Embryonic facial prominence (tissue), 1 donor: ENCODE measurements at regions not wholly inside any gene's neighbourhood (a gene's known extent, or its start where the extent isn't known, plus 50 kb on each side); places are given as distances from the start of the nearest gene placed in this dataset.

ENCODE experiments used
- DNase-seq: peaks from one replicate; pipeline ENCODE4 v3.0.0-alpha.2; 2016; ENCODE audit errors: extremely low spot score

GRCh38 chr12:93243689-93244513 is 133.8 kb upstream of the NUDT4 start:
- no peak for DNase-seq

DNA sequence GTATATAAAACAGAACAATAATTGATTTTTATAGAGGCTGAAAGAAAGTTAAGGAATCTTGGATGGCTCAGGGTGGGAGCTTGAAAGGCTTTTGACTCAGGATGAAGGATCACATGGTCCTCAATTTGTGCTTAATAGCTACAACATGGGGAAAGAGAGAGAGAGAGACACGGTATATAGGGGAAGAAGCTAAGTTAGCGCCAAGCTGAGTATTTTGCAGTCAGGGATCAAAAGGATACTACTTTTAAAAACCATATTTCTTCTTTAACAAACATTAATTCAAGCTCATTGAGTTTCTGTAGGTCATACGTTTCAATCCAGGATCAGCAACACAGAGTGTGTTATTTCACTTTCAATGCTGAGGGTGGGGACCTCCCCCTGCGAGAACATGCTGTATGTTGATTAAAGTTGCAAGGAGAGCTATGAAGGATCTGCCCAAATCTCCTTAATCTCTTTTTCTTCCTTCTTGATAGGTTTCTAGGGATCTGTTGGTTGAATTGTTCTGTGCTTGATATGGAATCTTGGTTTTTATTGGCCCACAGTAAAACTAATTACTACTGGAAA is 133.1 kb upstream of the NUDT4 start:
- DNase-seq = no peak

DNA sequence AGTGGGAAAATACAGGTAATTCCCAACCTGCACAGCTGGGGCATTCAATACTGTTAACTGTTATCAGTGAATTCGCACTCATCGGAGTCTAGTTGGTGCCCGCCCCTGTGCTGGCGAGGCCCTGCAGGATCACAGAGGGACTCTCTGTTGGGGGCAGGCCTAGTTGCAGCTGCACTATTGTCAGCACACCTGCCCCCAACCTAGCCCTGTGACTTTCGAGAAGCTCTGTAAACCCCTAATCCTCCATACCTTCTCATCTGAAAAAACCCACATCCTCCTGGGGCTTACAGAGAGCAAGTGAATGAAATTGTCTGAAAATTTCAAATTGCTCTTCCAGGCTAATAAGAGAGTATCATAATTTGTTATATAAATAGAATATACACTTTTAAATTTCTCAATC is 132.2 kb upstream of the NUDT4 start:
- DNase-seq = no peak

GRCh38 chr12:93247313-93247991 is 130.3 kb upstream of the NUDT4 start:
- no peak for DNase-seq

DNA sequence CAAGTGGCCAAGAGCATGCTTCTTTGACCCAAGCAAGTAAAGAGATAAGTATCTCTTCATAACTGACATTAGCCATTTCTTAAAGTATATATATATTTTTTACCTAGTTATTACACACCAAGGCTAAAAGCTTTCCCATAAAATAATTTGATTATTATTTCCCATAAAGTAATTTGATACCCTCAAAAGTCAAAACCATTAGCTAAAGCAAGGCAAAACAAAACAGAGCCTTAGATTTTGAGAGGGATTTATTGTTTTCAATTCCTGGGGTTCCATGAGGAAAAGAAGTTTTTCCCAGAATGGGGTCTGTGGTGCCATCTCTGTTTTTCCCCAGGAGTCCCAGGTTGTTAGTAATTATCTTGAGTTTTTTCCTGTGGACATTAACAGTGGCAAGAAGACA is 125.5 kb upstream of the NUDT4 start:
- no peak for DNase-seq

GRCh38 chr12:93254911-93255310 is 122.8 kb upstream of the NUDT4 start:
- no peak for DNase-seq

- DNase-seq = no peak
Observed at GRCh38 chr12:93256256-93256969, 121.3 kb upstream of the NUDT4 start.

- no peak for DNase-seq
Observed at GRCh38 chr12:93261505-93262094, 116.1 kb upstream of the NUDT4 start.

DNA sequence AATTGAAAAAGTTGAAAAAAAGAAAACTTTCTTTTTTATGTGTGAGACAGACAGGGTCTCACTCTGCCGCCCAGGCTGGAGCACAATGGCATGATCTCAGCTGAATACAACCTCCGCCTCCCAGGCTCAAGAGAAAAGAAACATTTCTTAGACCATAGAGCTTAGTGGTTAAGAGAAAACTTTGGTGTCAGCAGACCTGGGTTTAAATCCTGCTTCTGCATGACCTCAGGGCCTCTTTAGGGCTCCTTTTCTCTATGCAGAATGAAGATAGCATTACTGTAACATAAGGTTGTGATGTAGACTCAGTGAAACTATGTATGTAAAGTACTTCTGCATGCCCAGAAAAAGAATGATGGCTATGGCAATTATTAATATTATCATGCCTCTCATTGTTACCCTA is 104.7 kb upstream of the NUDT4 start:
- DNase-seq = no peak

DNA sequence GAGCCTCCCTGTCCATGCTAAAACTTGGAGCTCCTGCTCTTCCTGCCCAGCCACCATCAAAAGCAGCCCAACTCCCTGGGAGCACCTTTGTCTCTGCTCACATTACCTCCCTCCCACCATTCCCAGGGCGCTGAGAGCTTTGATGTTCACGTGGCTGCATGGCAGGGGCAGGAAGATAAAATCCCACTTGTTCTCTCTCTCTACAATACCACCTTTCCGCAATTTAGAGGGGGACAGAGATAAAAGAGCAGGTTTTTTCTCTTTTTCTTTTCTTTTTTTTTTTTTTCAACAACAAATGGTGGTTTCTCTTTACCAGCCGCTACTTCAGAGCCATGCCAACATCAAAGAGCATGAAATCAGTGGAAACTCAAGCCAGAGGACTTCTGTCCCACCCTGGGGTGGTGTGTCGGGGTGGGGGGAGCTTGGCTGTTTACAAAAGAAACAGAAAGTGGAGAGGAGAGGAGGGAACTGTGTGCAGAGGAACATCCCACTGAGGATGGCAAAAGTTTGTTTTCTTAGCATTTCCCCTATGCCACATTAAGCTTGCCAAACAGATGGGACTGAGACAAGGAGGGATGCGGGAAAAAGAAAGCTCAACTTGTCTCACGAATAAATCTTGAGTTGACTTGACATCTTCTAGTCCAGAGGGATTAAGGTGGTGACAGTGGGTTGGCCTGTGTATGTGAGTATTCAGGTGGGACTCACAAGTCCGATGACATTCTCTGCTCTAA is 103.7 kb upstream of the NUDT4 start:
- no peak for DNase-seq

DNA sequence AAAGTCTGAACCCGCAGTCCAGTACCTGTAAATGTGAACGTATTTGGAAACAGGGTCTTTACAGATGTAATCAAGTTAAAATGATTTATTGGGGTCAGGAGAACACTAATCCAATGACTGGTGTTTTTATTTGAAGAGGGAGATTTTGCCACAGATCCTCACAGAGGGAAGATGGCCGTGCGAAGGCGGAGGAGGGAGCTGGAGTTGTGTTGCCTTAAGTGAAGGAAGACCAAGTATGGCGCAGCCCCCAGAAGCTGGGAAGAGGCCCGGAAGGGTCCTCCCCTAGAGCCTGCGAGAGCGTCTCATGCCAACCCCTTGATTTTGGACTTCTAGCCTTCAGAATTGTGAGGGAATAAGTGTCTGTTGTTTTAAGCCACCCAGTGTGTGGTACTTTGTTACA is 102.8 kb upstream of the NUDT4 start:
- DNase-seq = no peak

GRCh38 chr12:93275589-93275988 is 102.1 kb upstream of the NUDT4 start:
- DNase-seq = no peak

- DNase-seq = no peak
Observed at GRCh38 chr12:93279565-93280412, 97.9 kb upstream of the NUDT4 start.

DNA sequence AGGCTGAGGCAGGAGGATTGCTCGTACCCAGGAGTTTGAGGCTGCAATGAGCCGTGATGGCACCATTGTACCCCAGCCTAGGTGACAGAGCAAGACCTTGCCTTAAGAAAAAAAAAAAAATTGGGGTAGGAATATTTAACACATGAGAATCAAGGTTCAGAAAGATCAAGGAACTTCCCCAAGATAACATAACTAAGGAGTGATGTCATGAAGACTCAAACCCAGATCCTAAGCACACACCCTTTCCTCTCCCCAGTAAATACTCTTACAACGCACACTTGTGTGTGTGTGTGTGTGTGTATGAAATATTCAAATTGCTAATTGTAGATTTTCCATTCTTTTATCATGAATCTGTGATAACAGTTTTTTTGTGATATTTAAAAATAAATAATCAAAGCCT is 90.6 kb upstream of the NUDT4 start:
- no peak for DNase-seq

- DNase-seq = no peak
Observed at GRCh38 chr12:93288626-93289025, 89.1 kb upstream of the NUDT4 start.

GRCh38 chr12:93290391-93290790 is 87.3 kb upstream of the NUDT4 start:
- DNase-seq = no peak

DNA sequence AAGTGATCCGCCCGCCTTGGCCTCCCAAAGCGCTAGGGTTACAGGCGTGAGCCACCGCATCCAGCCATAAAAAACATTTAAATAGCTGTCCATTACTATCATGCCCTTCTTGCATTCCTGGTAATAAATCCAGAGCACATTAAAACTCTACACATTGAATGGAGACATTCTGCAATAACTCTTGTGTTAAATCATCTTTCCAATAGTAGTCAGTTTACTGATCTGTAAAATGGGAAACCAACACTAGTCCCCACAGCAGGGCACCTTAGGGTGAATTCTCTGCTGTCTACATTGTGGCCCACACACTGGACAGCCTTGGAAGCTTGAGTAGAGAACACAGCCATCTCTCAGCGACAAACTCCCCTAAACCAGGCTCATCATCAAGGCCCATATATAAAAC is 85.5 kb upstream of the NUDT4 start:
- DNase-seq = no peak

- DNase-seq = no peak
Observed at GRCh38 chr12:93292731-93293566, 84.8 kb upstream of the NUDT4 start.

DNA sequence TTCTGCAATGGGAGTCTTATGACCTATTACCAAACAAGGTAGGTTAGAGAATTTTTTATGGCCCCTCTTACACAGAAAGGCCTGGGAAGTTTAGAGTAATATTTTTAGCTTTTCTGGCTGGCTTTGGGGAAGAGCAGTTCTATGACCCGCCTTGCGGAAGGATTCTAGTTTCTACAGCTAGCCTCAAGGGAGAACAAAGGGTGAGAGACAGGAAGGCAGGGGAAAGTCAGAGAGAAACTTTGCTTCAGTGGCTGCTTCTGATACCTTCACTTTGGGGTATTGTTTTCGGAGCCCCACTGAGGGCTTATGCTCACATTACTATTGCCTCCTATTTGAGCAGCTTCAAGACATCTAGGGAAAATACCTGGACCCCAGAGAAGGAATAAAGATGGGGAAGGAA is 80.7 kb upstream of the NUDT4 start:
- DNase-seq = no peak

GRCh38 chr12:93297536-93297935 is 80.2 kb upstream of the NUDT4 start:
- DNase-seq = no peak
